Prostate gland (tissue), 2 donors: ENCODE measurements at regions not wholly inside any gene's neighbourhood (a gene's known extent, or its start where the extent isn't known, plus 50 kb on each side); places are given as distances from the start of the nearest gene placed in this dataset.

ENCODE experiments used
- DNase-seq: peaks from one replicate; pipeline ENCODE4 v3.0.0-alpha.2; 2019; ENCODE audit warnings: low spot score
- H3K27ac ChIP-seq, 2 donors: fragments of 200-600 bp; sonication (generic); 2 replicates each; pipeline ENCODE4 v1.5.1; 2017 to 2019
- H3K27me3 ChIP-seq: fragments of 200-600 bp; sonication (generic); replicated peaks from 2 replicates; pipeline ENCODE4 v1.5.1; 2019; ENCODE audit not compliant: insufficient read depth
- H3K36me3 ChIP-seq, 2 donors: fragments of 200-600 bp; sonication (generic); 1 replicate in 1 of 2; 2 replicates in 1 of 2; pipeline versions ENCODE4 v1.5.1 to v1.8.1; 2017 to 2019
- H3K4me1 ChIP-seq: fragments of 200-600 bp; sonication (generic); replicated peaks from 2 replicates; pipeline ENCODE4 v1.5.1; 2019
- H3K4me3 ChIP-seq, 2 donors: fragments of 200-600 bp; sonication (generic); 2 replicates each; pipeline ENCODE4 v1.5.1; 2017 to 2019
- H3K9me3 ChIP-seq: fragments of 200-600 bp; sonication (generic); 2 replicates; pipeline ENCODE4 v1.5.1; 2017
- CTCF ChIP-seq, 4 experiments: fragments of 200-600 bp in 2 of 4; fragments of 450-650 bp in 2 of 4; sonication (generic) in 2 of 4; IDR thresholded peaks; 1 replicate in 3 of 4; 2 replicates in 1 of 4; pipeline ENCODE4 v1.5.1; 2016 to 2019; ENCODE audit warnings: antibody characterized with exemption in 4 of 4, mild to moderate bottlenecking in 2 of 4, moderate library complexity in 2 of 4
- POLR2A ChIP-seq: fragments of 450-650 bp; IDR thresholded peaks from one replicate; pipeline ENCODE4 v1.6.1; 2016; ENCODE audit warnings: antibody characterized with exemption, mild to moderate bottlenecking
- POLR2AphosphoS5 ChIP-seq: sonication (generic); formaldehyde crosslinking; IDR thresholded peaks from one replicate; pipeline ENCODE4 v1.6.1; 2017; ENCODE audit warnings: antibody characterized with exemption
- WGBS: methylation state at CpG from one replicate; pipeline ENCODE4 v1.1.5; 2018; 5-methylcytosine and 5-hydroxymethylcytosine counted together
- intact Hi-C: fragments of 100-400 bp; cut with DNase I; formaldehyde crosslinking; loops from one replicate; pipeline ENCODE4 v1.14.2; 2022

DNA sequence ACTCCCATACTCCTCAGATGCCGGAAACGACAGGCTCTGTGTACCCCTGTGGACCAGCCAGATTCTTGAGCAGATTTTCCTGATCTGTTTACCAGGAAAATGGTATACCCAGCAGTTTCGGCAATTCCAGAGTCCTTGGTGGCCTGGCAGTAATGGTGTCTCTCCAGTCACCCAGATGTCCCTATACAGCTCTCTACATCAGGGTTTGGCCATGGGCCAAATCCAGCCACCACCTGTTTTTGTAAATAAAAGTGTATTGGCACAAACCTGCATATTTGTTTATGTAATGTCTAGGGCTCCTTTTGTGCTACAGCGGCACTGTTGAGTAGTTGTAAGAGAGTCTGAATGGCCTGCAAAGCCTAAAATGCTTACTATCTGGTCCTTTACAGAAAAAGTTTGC, 491.3 kb downstream of the RPS24 start:
- DNase-seq: no peak
- H3K4me1 ChIP-seq: no peaks in the 10 kb centered on the region
- no peak overlapping the region for H3K4me3 ChIP-seq
- H3K27ac ChIP-seq: no peak overlapping the region
- no peaks in the 10 kb centered on the region for H3K27me3 ChIP-seq
- intact Hi-C loops: no loop called here
- 75% methylated on average over 4 of the region's 4 CpGs for WGBS
- H3K36me3 ChIP-seq: no peaks in the 10 kb centered on the region
- H3K9me3 ChIP-seq: no peaks in the 10 kb centered on the region
- TF ChIP-seq POLR2A (no peak), CTCF (IDR thresholded peaks at IDR 0.05) (no peak), POLR2AphosphoS5 (no peak)

- TF ChIP-seq CTCF (IDR thresholded peaks at IDR 0.05) (no peak), POLR2AphosphoS5 (no peak), POLR2A (no peak)
- WGBS: 95% methylated on average over 3 of the region's 3 CpGs
- Histone ChIP-seq H3K36me3 (no peaks in the 10 kb centered on the region), H3K27ac (no peak overlapping the region), H3K27me3 (no peaks in the 10 kb centered on the region), H3K9me3 (no peaks in the 10 kb centered on the region), H3K4me1 (no peaks in the 10 kb centered on the region), H3K4me3 (no peak overlapping the region)
- intact Hi-C loops: no loop called here
- DNase-seq: no peak
Observed at GRCh38 chr10:78526347-78526746, 492.7 kb downstream of the RPS24 start.

DNA sequence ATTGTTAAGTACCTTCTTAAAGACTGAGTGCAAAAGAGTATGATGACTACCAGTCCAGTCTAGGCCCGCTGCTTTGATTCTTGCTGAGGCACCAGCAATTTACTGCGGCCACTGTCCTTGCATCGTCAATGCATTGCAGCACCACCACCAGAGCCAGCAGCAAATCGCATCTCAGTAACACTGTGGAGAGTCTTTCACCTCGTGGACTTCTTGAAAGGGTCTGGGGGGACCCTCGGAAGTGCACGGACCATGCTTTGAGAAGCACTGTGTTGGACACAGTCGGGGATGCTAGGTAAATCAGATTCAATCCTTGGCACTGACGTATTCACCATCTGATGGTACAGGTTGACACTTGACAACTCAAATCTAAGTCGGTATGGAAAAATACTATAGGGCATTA, 493.6 kb downstream of the RPS24 start:
- Histone ChIP-seq H3K27ac (no peak overlapping the region), H3K4me3 (no peak overlapping the region), H3K9me3 (no peaks in the 10 kb centered on the region), H3K27me3 (no peaks in the 10 kb centered on the region), H3K4me1 (no peaks in the 10 kb centered on the region), H3K36me3 (no peaks in the 10 kb centered on the region)
- no peak for DNase-seq
- TF ChIP-seq POLR2AphosphoS5 (no peak), CTCF (IDR thresholded peaks at IDR 0.05) (no peak), POLR2A (no peak)
- WGBS: 89% methylated on average over 10 of the region's 10 CpGs
- intact Hi-C loops: no loop called here

DNA sequence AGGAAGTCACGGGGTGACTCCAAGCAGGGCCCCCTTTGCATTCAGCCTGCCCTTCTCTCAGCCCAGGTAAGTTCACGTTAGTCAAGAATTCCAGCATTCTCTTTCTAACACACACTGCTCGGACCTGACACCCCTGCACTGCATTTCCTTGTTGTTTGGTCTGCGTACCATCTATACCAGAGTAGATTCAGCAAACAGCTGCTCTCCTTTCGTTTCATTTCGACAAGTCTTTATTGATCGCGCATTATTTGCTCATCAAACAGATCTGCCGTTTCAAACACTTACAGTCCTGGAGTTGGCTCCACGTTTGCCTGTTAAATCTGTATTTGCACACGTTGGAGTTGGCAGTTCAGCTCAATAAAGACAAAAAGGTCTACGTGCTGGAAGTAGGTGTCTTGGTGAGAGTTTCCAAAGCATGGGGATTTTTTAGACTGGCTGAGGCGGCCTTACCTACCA, 495.1 kb downstream of the RPS24 start:
- intact Hi-C loops: no loop called here
- Histone ChIP-seq H3K4me3 (no peak overlapping the region), H3K9me3 (no peaks in the 10 kb centered on the region), H3K4me1 (no peaks in the 10 kb centered on the region), H3K36me3 (no peaks in the 10 kb centered on the region), H3K27me3 (no peaks in the 10 kb centered on the region), H3K27ac (peak overlapping the region; percentile 18 to 36)
- WGBS: 54% methylated on average over 13 of the region's 13 CpGs
- DNase-seq: peak; percentile 36
- peak; percentile 62 for TF ChIP-seq POLR2AphosphoS5
- TF ChIP-seq CTCF (IDR thresholded peaks at IDR 0.05): no peak

DNA sequence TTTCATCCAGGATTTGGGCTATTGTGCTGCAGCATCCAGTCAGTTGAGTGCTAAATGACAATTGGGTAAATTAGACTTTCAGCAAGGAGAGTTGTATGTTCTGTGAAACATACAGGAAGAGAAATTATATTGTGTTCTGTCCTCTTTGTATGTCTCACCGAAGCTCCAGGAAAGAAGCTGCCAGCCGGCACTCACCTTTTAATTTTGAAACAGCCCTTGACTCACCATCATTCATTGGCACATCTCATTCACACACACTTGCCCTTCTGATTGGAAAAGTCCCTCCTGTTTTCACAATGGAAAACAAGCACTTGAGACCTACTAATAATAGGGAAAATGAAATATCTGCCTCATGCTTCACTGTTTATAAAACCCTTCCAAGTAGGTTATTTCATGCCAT, 495.6 kb downstream of the RPS24 start:
- Histone ChIP-seq H3K4me1 (no peaks in the 10 kb centered on the region), H3K27ac (peak overlapping the region; percentile 18 to 36), H3K9me3 (no peaks in the 10 kb centered on the region), H3K27me3 (no peaks in the 10 kb centered on the region), H3K4me3 (no peak overlapping the region), H3K36me3 (no peaks in the 10 kb centered on the region)
- DNase-seq: no peak
- intact Hi-C loops: no loop called here
- no peak for TF ChIP-seq CTCF (IDR thresholded peaks at IDR 0.05)
- TF ChIP-seq POLR2A: no peak
- no peak for TF ChIP-seq POLR2AphosphoS5
- 38% methylated on average over 2 of the region's 2 CpGs for WGBS
